SK-N-SH (cell line): ENCODE measurements at regions not wholly inside any gene's neighbourhood (a gene's known extent, or its start where the extent isn't known, plus 50 kb on each side); places are given as distances from the start of the nearest gene placed in this dataset.
"Not testable (repeated sequence)": the region's sequence is repeated elsewhere in the genome, so short reads cannot be mapped to it uniquely, and the experiment has no call there.

Experiments used
- CTCF ChIA-PET: fragments of 300-600, 350-600 bp; formaldehyde crosslinking; extraction: SDS; loops from one replicate; lab custom pipeline; 2021; lab: Yijun Ruan, JAX
- POLR2A ChIA-PET: fragments of 350-600 bp; sonication (Branson Sonifier 250); formaldehyde crosslinking; extraction: SDS; loops from one replicate; lab custom pipeline; 2020; ENCODE audit warnings: antibody characterized with exemption, inconsistent platforms; lab: Yijun Ruan, JAX
- DNase-seq: peaks from one replicate; pipeline ENCODE4 v3.0.0; 2012
- H2AFZ ChIP-seq: fragments of 200-600 bp; sonication (generic); 2 replicates; pipeline ENCODE4 v1.8.1; 2016; ENCODE audit warnings: antibody characterized with exemption, mild to moderate bottlenecking, low read depth
- H3F3A ChIP-seq: fragments of 200-600 bp; sonication (generic); replicated peaks from 2 replicates; pipeline ENCODE3; 2016; ENCODE audit warnings: antibody characterized with exemption, mild to moderate bottlenecking; ENCODE audit not compliant: insufficient read depth
- H3K27ac ChIP-seq, 2 experiments: fragments of 200-500 bp in 1 of 2; fragments of 200-600 bp in 1 of 2; sonication (Bioruptor generic) in 1 of 2; sonication (generic), shearing (Covaris generic) in 1 of 2; 2 replicates each; pipeline versions ENCODE4 v1.5.1 to v1.6.1; 2014 to 2016; ENCODE audit warnings: low read depth in 2 of 2, inconsistent platforms in 1 of 2, low read length in 1 of 2, mild to moderate bottlenecking in 1 of 2, mixed read lengths in 1 of 2
- H3K27me3 ChIP-seq: fragments of 200-600 bp; sonication (generic), shearing (Covaris generic); 2 replicates; pipeline ENCODE4 v1.6.1; 2016; ENCODE audit warnings: mixed run types; ENCODE audit not compliant: insufficient read depth
- H3K36me3 ChIP-seq, 2 experiments: fragments of 200-500 bp in 1 of 2; fragments of 200-600 bp in 1 of 2; sonication (Bioruptor generic) in 1 of 2; sonication (generic) in 1 of 2; replicated peaks in 1 of 2; 2 replicates each; pipeline versions ENCODE3 to v1.5.1; 2014 to 2016; ENCODE audit warnings: low read length in 1 of 2, mild to moderate bottlenecking in 1 of 2; ENCODE audit not compliant: insufficient read depth in 2 of 2, control insufficient read depth in 1 of 2
- H3K4me1 ChIP-seq, 2 experiments: fragments of 200-500 bp in 1 of 2; fragments of 200-600 bp in 1 of 2; sonication (Bioruptor generic) in 1 of 2; sonication (generic), shearing (Covaris generic) in 1 of 2; 2 replicates each; pipeline versions ENCODE4 v1.5.1 to v1.6.1; 2014 to 2016; ENCODE audit warnings: low read depth in 1 of 2, low read length in 1 of 2, mixed run types in 1 of 2; ENCODE audit not compliant: insufficient read depth in 2 of 2, control insufficient read depth in 1 of 2
- H3K4me2 ChIP-seq: fragments of 200-600 bp; sonication (generic), shearing (Covaris generic); 2 replicates; pipeline ENCODE4 v1.6.1; 2017; ENCODE audit warnings: mixed run types
- H3K4me3 ChIP-seq, 2 experiments: fragments of 200-500 bp in 1 of 2; fragments of 200-600 bp in 1 of 2; sonication (Bioruptor generic) in 1 of 2; sonication (generic), shearing (Covaris generic) in 1 of 2; 2 replicates each; pipeline versions ENCODE4 v1.5.1 to v1.8.1; 2014 to 2016; ENCODE audit warnings: low read depth in 2 of 2, inconsistent platforms in 1 of 2, low read length in 1 of 2, mild to moderate bottlenecking in 1 of 2, mixed read lengths in 1 of 2, moderate library complexity in 1 of 2
- H3K79me2 ChIP-seq: fragments of 200-600 bp; sonication (generic); 2 replicates; pipeline ENCODE4 v1.8.1; 2017; ENCODE audit warnings: mild to moderate bottlenecking; ENCODE audit not compliant: insufficient read depth
- H3K9ac ChIP-seq: fragments of 200-600 bp; sonication (generic); 2 replicates; pipeline ENCODE4 v1.6.1; 2017; ENCODE audit warnings: mixed run types
- H3K9me2 ChIP-seq: fragments of 200-600 bp; sonication (generic); 2 replicates; pipeline ENCODE4 v1.6.1; 2017; ENCODE audit warnings: mixed run types
- H3K9me3 ChIP-seq: fragments of 200-600 bp; sonication (generic); 2 replicates; pipeline ENCODE4 v1.6.1; 2017; ENCODE audit warnings: mixed run types, mild to moderate bottlenecking, moderate library complexity
- H4K20me1 ChIP-seq: fragments of 200-600 bp; sonication (generic); 2 replicates; pipeline ENCODE4 v1.6.1; 2017; ENCODE audit warnings: mild to moderate bottlenecking, mixed run types; ENCODE audit not compliant: insufficient read depth
- EP300 ChIP-seq, 2 experiments: IDR thresholded peaks; 2 replicates each; pipeline versions ENCODE4 v1.4.0 to v1.6.1; 2012; ENCODE audit warnings: borderline replicate concordance in 1 of 2, low read depth in 1 of 2, low read length in 1 of 2
- IRF3 ChIP-seq: fragments of 150-350 bp; IDR thresholded peaks from 2 replicates; pipeline ENCODE4 v1.6.1; 2016; ENCODE audit warnings: mild to moderate bottlenecking, low read depth, low read length
- MAX ChIP-seq: IDR thresholded peaks from 2 replicates; pipeline ENCODE4 v1.4.0; 2012; ENCODE audit warnings: low read depth
- POLR2AphosphoS5 ChIP-seq: IDR thresholded peaks from 2 replicates; pipeline ENCODE4 v1.6.1; 2012; ENCODE audit warnings: low read depth, low read length
- RAD21 ChIP-seq: IDR thresholded peaks from 2 replicates; pipeline ENCODE4 v1.6.1; 2012; ENCODE audit warnings: mild to moderate bottlenecking, low read length
- RFX5 ChIP-seq: IDR thresholded peaks from 2 replicates; pipeline ENCODE4 v1.6.1; 2012; ENCODE audit warnings: mild to moderate bottlenecking, improper control_type of control experiment, low read length
- SIN3A ChIP-seq: IDR thresholded peaks from 2 replicates; pipeline ENCODE4 v1.6.1; 2012; ENCODE audit warnings: low read depth, mild to moderate bottlenecking, low read length, moderate library complexity, borderline replicate concordance
- TCF12 ChIP-seq: IDR thresholded peaks from 2 replicates; pipeline ENCODE4 v1.4.0; 2012
- TEAD4 ChIP-seq: IDR thresholded peaks from 2 replicates; pipeline ENCODE4 v1.4.0; 2012; ENCODE audit warnings: mild to moderate bottlenecking, borderline replicate concordance; ENCODE audit not compliant: insufficient read depth
- WGBS: methylation state at CpG from one replicate; pipeline ENCODE4 v1.1.6; 2017; ENCODE audit warnings: low lambda C conversion rate; 5-methylcytosine and 5-hydroxymethylcytosine counted together

GRCh38 chr12:83432176-83432719 is 745.5 kb downstream of the TMTC2 start (continued):
- no peak for TF ChIP-seq EP300 (IDR thresholded peaks at IDR 0.05; ENCODE audit: borderline replicate concordance in 1 of 2, low read depth in 1 of 2, low read length in 1 of 2)
- TF ChIP-seq, all 33 proteins: peak for 0

GRCh38 chr12:83427586-83428136 is 741.0 kb downstream of the TMTC2 start:
- H2AFZ ChIP-seq, H3K27me3 ChIP-seq, H3K9ac ChIP-seq, H3K27ac ChIP-seq, DNase-seq, H3K4me2 ChIP-seq, H3K36me3 ChIP-seq, POLR2A ChIA-PET, H3K79me2 ChIP-seq, H3K9me2 ChIP-seq, H3K9me3 ChIP-seq, H3K4me3 ChIP-seq, H3K4me1 ChIP-seq, H3F3A ChIP-seq, H4K20me1 ChIP-seq: not testable (repeated sequence)
- WGBS = 56% methylated on average over 2 of the region's 2 CpGs
- CTCF ChIA-PET = interaction anchor here (0.7 kb wide), 1 partner anchor 83 kb away, joined by 3 read pairs; no protein-coding TSS in a partner anchor

- no peak overlapping the region for H3K9ac ChIP-seq
- DNase-seq = no peak
- WGBS = 37% methylated on average over 2 of the region's 3 CpGs
Measured at GRCh38 chr12:83414981-83415380, 728.3 kb downstream of the TMTC2 start.

More at GRCh38 chr12:83414981-83415380, 728.3 kb downstream of the TMTC2 start:
- TF ChIP-seq RAD21 (no peak), RFX5 (no peak), MAX (no peak), EP300 (IDR thresholded peaks at IDR 0.05; ENCODE audit: borderline replicate concordance in 1 of 2, low read depth in 1 of 2, low read length in 1 of 2) (no peak), POLR2AphosphoS5 (no peak), TEAD4 (no peak), TCF12 (no peak), SIN3A (no peak), IRF3 (no peak)
- Histone ChIP-seq H3K79me2 (no peaks in the 10 kb centered on the region), H3K9me3 (no peaks in the 10 kb centered on the region), H3K27me3 (no peaks in the 10 kb centered on the region), H2AFZ (no peak overlapping the region), H3K36me3 (no peaks in the 10 kb centered on the region), H4K20me1 (no peaks in the 10 kb centered on the region), H3K4me2 (no peak overlapping the region), H3K4me3 (no peak overlapping the region), H3K27ac (no peak overlapping the region), H3K9me2 (no peaks in the 10 kb centered on the region), H3F3A (no peaks in the 10 kb centered on the region), H3K4me1 (peaks cover 0 to 1% of the 10 kb centered on the region in 2 experiments; a peak in 1 of 4 replicates)
- CTCF ChIA-PET = no interaction called here
- POLR2A ChIA-PET = no interaction called here
